ENCODE measurements at regions not wholly inside any gene's neighbourhood (a gene's known extent, or its start where the extent isn't known, plus 50 kb on each side); places are given as distances from the start of the nearest gene placed in this dataset.
"Not testable (repeated sequence)": the region's sequence is repeated elsewhere in the genome, so short reads cannot be mapped to it uniquely, and the experiment has no call there.

- not testable (repeated sequence) for DNase-seq (ENCODE audit: low spot score)
These were observed 146.2 kb upstream of the C1QTNF3 start for GRCh38 chr5:34189246-34189645.

- peak; percentile 0 for DNase-seq (ENCODE audit: low spot score)
These were observed 146.9 kb upstream of the C1QTNF3 start for GRCh38 chr5:34189752-34190411.

GRCh38 chr5:34190466-34190865, 147.5 kb upstream of the C1QTNF3 start:
- not testable (repeated sequence) for DNase-seq (ENCODE audit: low spot score)

DNA sequence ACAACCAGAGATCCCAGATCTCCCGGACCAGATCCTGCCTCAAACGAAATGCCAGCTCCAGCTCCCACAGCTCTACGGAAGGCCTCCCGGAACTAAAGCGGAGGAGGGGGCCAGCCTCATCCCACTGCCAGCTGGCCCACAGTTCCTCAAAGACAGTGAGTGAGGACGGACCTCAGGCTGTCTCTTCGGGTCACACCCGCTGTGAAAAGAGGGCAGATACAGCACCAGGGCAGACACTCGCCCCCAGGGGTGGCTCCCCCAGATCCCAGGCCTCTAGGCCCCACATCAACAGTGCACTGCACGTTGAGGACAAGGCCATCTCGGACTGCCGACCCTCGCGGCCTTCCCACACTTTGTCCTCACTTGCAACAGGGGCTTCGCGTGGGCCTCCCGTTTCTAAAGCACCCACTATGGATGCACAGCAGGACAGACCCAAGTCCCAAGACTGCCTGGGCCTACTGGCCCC, 148.3 kb upstream of the C1QTNF3 start:
- DNase-seq (ENCODE audit: low spot score), result not testable (repeated sequence)

DNA sequence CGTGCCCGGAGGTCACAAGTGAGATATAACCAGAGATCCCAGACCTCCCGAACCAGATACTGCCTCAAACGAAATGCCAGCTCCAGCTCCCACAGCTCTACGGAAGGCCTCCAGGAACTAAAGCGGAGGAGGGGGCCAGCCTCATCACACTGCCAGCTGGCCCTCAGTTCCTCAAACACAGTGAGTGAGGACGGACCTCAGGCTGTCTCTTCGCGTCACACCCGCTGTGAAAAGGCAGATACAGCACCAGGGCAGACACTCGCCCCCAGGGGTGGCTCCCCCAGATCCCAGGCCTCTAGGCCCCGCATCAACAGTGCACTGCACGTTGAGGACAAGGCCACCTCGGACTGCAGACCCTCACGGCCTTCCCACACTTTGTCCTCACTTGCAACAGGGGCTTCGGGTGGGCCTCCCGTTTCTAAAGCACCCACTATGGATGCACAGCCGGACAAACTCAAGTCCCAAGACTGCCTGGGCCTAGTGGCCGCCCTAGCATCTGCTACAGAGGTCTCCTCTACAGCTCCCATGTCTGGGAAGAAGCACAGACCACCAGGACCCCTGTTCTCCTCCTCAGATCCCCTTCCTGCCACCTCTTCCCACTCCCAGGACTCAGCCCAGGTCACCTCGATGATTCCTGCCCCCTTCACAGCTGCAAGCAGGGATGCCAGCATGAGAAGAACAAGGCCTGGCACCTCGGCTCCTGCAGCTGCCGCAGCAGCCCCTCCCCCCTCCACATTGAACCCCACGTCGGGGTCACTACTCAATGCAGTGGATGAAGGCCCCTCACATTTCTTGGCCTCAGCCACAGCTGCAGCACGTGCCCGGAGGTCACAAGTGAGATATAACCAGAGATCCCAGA, 149.3 kb upstream of the C1QTNF3 start:
- not testable (repeated sequence) for DNase-seq (ENCODE audit: low spot score)

GRCh38 chr5:34192923-34193262, 149.9 kb upstream of the C1QTNF3 start:
- not testable (repeated sequence) for DNase-seq (ENCODE audit: low spot score)

- DNase-seq (ENCODE audit: low spot score), result not testable (repeated sequence)
These were observed 150.3 kb upstream of the C1QTNF3 start for GRCh38 chr5:34193297-34193696.

DNA sequence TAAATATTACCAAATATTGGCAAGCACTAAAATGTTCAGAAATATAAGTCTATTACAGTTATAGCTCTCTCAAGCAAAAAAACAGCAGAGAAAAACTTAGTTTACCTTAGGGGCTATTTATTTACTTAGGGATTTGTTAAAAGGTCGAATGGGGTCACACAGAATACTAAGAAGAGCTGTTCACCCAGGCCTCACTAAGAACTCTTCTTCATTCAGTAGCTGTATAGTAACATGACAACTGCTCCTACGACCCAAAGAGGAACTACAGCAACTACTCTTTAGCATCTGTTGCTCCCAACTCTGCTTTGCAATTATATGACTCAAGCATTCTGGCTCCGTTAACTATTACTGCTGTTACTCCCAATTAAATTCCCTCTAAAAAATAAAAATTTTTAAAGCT, 150.8 kb upstream of the C1QTNF3 start:
- not testable (repeated sequence) for DNase-seq (ENCODE audit: low spot score)

DNA sequence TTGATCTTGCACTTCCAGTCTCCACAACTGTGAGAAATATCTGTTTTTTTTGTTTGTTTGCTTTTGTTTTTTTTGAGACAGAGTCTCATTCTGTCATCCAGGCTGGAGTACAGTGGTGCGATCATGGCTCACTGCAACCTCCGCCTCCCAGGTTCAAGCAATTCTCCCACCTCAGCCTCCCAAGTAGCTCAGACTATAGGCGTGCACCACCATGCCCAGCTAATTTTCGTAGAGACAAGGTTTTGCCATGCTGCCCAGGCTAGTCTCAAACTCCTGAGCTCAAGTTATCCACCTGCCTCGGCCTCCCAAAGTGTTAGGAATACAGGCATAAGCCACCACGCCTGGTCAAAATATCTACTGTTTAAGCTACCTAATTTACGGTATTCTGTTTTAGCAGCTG, 153.1 kb upstream of the C1QTNF3 start:
- DNase-seq (ENCODE audit: low spot score), result not testable (repeated sequence)

GRCh38 chr5:34205347-34205746, 162.3 kb upstream of the C1QTNF3 start:
- not testable (repeated sequence) for DNase-seq (ENCODE audit: low spot score)

- DNase-seq (ENCODE audit: low spot score), result not testable (repeated sequence)
These were observed 174.4 kb upstream of the C1QTNF3 start for GRCh38 chr5:34217386-34217785.

GRCh38 chr5:34221329-34222073, 178.5 kb upstream of the C1QTNF3 start:
- DNase-seq (ENCODE audit: low spot score), result not testable (repeated sequence)

GRCh38 chr5:34223158-34223557, 180.1 kb upstream of the C1QTNF3 start:
- not testable (repeated sequence) for DNase-seq (ENCODE audit: low spot score)

DNA sequence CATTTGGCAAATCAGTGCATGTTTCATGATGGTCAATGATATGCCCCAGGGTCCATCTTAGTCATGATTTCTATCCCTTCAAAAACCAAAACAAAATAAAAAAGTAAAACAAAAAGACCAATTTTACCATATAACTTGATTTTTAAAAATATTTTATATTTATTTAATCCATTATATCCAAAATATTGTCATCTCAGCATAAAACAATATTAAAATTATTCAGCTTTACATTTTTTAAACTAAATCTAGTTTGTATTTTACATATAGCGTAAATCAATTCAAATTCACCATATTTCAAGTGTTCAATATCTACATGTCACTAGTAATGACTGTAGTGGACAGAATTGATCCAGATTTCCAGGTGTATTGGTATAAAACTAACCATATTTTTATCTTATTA, 187.4 kb upstream of the C1QTNF3 start:
- not testable (repeated sequence) for DNase-seq (ENCODE audit: low spot score)

DNA sequence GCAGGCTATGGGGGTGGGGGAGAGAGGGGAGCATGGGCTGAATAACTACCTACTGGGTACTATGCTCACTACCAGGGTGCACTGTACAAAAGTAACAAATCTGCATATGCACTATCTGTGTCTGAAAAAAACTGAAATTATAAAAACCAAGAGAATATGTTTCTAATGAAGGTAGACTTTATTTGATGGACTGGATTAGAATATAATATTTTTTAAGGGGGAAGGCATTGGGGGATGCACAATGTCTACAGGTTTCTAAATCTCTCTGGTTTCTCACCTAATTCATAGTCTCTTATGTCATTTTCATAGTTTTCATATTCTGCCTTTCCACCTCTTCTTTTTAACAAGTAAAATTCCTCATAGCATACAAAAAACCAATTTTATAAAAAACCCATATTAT, 200.8 kb upstream of the C1QTNF3 start:
- not testable (repeated sequence) for DNase-seq (ENCODE audit: low spot score)

DNA sequence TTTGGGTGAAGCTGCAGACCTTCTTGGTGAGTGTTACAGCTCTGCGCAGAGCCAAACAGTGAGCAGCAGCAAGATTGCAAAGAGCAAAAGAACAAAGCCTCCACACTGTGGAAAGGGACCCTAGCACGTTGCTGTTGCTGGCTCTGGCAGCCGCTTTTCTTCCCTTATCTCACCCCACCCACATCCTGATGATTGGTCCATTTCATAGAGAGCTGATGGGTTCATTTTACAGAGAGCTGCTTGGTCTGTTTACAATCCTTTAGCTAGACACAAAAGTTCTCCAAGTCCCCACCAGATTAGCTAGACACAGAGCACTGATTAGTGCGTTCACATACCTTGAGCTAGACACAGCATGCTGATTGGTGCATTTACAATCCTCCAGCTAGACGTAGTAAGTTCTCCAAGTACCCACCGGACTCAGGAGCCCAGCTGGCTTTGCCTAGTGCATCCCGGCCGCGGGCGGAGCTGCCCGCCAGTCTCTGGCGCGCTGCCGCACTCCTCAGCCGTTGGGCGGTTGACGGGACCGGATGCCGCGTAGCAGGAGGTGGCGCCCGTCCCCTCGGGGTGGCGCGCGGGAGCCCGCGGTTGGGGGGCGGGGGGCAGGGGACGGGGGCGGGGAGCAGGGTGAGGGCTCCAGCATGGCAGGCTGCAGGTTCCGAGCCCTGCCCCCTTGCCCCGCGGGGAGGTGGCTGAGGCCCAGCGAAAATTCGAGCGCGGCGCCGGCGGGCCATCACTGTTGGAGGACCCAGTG, 201.4 kb upstream of the C1QTNF3 start:
- DNase-seq (ENCODE audit: low spot score), result not testable (repeated sequence)

- DNase-seq (ENCODE audit: low spot score), result not testable (repeated sequence)
These were observed 202.0 kb upstream of the C1QTNF3 start for GRCh38 chr5:34245032-34245394.

GRCh38 chr5:34245813-34246212, 202.8 kb upstream of the C1QTNF3 start:
- DNase-seq (ENCODE audit: low spot score), result not testable (repeated sequence)

GRCh38 chr5:34258598-34258997, 215.6 kb upstream of the C1QTNF3 start:
- DNase-seq (ENCODE audit: low spot score), result not testable (repeated sequence)

DNA sequence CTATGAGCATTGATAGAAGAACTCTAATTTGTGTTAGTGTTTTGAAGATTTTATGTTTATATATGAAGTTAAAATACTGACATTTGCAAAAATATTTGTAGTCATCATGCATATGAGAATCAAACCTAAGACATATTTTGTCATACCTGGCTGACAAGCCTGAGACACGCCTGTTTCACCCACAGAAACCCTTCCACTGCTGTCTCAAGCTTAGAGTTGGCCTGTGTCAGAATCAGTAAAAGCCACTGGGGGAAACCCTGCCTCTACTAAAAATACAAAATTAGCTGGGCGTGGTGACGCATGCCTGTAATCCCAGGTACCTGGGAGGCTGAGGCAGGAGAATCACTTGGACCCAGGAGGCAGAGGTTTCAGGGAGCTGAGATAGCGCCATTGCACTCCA, 218.0 kb upstream of the C1QTNF3 start:
- DNase-seq (ENCODE audit: low spot score), result not testable (repeated sequence)

GRCh38 chr5:34266151-34266550, 223.1 kb upstream of the C1QTNF3 start:
- DNase-seq (ENCODE audit: low spot score), result not testable (repeated sequence)

- DNase-seq (ENCODE audit: low spot score), result not testable (repeated sequence)
These were observed 253.7 kb upstream of the C1QTNF3 start for GRCh38 chr5:34296759-34297158.
